GM13976 (cell line): ENCODE measurements at regions not wholly inside any gene's neighbourhood (a gene's known extent, or its start where the extent isn't known, plus 50 kb on each side); places are given as distances from the start of the nearest gene placed in this dataset.

Experiments
- DNase-seq: peaks from one replicate; pipeline ENCODE4 v3.0.0; 2012; ENCODE audit warnings: low spot score
- in situ Hi-C: fragments of 300-500 bp; cut with MboI; formaldehyde crosslinking; loops from one replicate; pipeline ENCODE4 v1.12.0; 2022; ENCODE audit warnings: low sequenced_read_pairs, mixed read lengths, inconsistent platforms; ENCODE audit not compliant: unreplicated experiment
- TF ChIP-seq, protein P1 (sequence below): IDR thresholded peaks from 2 replicates; pipeline ENCODE4 v1.5.1; 2012; ENCODE audit warnings: borderline replicate concordance, mild to moderate bottlenecking; ENCODE audit not compliant: insufficient read depth; ENCODE audit errors: extremely low read depth, missing control alignments, control extremely low read depth

DNA sequence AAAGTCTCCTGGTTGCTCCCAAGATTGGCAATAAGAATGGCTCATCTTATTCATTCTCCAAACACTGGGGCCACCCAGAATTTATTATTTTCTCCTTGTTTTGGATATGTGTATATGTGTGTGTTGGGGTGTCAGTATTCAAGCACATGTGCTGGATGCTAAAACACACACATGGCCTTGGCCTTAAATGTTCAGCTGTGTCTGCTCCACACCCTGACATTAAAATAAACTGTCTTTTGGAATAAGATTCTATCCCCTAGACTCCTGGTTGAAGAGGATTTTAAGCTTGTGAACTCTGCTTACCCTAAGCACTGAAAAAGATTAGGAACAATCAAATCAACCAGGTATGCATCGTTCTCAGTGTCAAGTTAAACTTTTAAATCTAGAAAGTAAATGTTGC, 382.9 kb upstream of the MCTP2 start:
- TF ChIP-seq, protein P1, sequence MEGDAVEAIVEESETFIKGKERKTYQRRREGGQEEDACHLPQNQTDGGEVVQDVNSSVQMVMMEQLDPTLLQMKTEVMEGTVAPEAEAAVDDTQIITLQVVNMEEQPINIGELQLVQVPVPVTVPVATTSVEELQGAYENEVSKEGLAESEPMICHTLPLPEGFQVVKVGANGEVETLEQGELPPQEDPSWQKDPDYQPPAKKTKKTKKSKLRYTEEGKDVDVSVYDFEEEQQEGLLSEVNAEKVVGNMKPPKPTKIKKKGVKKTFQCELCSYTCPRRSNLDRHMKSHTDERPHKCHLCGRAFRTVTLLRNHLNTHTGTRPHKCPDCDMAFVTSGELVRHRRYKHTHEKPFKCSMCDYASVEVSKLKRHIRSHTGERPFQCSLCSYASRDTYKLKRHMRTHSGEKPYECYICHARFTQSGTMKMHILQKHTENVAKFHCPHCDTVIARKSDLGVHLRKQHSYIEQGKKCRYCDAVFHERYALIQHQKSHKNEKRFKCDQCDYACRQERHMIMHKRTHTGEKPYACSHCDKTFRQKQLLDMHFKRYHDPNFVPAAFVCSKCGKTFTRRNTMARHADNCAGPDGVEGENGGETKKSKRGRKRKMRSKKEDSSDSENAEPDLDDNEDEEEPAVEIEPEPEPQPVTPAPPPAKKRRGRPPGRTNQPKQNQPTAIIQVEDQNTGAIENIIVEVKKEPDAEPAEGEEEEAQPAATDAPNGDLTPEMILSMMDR = no peak
- in situ Hi-C loops = no loop called here
- no peak for DNase-seq

DNA sequence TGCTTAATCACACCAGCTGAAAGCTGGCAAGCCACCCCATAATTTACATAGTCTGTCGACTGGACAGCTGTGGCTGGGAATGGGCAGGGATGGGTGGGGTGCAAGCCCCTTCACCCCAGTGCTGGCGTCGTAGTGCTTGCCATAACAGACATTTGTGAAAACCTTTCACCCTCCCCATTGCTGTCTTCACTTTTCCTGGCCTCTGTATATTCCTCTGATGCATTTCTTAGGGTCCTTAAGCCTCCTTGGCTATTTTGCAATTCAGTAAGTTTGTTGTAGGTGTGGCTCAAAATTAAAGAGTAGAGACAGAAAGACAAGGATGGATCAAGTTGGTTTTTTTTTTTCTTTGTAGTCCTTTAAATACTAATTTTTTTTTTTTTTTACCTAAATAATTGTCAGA, 383.3 kb upstream of the MCTP2 start:
- TF ChIP-seq, protein P1 = no peak
- DNase-seq = no peak
- in situ Hi-C loops = no loop called here

DNA sequence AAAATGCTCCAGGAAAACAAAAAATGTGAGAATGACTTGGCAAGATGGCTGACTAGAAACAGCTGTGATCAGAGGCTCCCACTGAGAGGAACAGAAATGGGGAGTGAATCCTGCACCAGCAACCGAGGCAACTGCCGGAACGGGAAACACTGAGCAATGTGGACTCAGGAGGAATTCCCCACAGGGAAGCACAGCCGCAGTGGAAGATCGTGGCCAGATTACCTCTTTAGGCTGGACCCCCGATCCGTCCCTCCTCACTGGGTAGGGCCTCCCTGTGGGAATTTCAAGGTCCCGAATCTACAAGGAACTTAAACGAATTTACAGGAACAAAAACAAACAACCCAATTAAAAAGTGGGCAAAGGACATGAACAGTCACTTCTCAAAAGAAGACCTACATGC, 385.2 kb upstream of the MCTP2 start:
- TF ChIP-seq, protein P1 = no peak
- in situ Hi-C loops = no loop called here
- DNase-seq = no peak

DNA sequence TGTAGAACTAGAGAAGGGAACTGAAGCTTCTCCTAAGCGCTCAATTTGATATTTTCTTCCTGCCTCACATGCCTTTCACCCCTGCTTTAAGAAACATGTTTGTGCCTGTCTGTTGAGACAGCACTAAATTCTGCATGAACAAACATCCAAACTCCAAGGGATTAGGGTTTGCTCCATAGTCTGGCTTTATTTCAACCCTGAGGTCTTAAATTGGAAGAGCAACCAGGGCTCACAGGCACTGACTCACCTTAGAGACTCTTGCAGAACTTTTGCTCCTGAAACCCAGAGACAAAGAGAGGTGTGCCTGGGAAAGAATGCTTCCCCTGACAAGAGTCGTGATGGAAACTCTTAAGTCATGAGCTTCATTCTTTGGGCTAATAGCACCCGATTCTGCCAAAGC, 393.9 kb upstream of the MCTP2 start:
- TF ChIP-seq, protein P1 = no peak
- in situ Hi-C loops = no loop called here
- DNase-seq = no peak

DNA sequence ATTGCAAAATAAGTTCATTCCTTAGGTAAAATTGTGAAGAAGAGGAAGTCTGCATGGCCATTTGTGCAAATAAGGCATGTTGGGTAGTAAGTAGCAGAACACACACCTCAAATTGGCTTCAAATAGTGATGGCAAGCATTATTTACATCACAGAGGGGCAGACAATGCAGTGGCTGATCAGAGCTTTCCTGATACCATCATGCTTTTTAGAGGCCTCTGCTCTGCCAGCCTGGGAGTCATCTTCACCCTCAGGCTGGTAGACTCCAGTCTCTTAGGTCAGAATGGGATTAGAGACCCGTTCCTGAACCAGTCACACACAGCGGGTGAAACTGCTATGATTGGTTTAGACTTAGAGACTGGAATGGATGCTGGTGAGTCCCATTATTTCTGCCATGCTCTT, 396.0 kb upstream of the MCTP2 start:
- in situ Hi-C loops = no loop called here
- DNase-seq = no peak
- TF ChIP-seq, protein P1 = no peak

DNA sequence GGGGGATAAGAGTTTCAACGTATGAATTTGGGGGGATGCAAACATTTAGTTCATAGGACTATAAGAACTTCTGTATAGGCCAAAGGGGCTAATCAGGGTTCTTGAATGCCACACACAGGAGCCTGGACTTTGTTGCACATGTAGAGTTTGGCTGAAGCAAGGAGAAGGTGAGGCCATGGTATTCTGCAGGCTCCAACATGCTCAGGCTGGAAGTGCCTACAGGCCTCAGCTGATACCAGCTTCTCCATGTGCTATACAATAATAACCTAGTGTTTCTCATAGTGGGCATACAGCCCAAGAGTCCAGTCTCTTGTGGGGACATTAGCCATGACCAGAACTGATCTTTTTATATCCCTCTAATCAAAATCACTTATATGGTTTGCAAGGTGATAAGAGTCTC, 399.7 kb upstream of the MCTP2 start:
- in situ Hi-C loops = no loop called here
- no peak for DNase-seq
- TF ChIP-seq, protein P1 = no peak
